CD4-positive, alpha-beta T cell treated with Interleukin-1 beta for 1 hour (primary cell): ENCODE measurements at regions not wholly inside any gene's neighbourhood (a gene's known extent, or its start where the extent isn't known, plus 50 kb on each side); places are given as distances from the start of the nearest gene placed in this dataset.

Source experiments
- DNase-seq, 2 donors: peaks; one replicate each; pipeline ENCODE4 v3.0.0-alpha.2; 2020 to 2022

DNA sequence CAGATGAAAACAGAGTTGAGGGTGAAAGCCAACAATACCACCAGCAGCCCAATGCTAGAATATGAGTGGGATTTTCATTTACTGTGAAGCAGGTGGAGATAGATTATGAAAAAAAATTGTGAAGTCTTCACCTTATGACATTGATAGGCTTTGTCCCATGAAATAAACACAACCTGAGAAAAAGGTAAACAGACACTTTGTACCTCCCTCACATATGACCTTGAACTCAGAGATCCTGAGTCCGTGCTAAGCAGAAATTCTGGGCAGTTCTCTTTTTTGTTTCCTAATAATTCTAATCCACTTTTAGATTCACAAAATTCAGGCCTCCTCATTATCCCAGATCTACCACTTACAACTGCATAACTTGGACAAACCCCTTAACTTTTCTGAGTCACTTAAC, 127.3 kb upstream of the RORB start:
- no peak for DNase-seq

DNA sequence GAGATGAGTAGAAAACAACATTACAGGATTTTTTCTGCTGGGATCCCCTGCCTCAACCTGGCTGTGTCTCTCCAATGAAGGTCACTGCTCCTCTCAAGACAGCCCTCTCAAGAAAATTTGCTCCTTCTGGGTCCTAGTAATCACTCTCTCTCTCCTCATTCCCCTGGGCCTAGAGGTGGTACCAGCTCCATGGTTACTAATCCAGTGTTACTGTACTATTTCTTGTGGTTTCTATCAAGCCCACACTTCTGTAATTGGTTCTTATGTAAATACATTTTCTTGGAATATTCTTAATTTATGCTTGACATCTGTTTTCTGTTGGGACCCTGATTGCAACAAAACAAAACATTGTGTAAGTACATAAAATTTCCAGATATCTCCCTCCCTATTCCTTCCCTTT, 123.8 kb upstream of the RORB start:
- DNase-seq = no peak

DNA sequence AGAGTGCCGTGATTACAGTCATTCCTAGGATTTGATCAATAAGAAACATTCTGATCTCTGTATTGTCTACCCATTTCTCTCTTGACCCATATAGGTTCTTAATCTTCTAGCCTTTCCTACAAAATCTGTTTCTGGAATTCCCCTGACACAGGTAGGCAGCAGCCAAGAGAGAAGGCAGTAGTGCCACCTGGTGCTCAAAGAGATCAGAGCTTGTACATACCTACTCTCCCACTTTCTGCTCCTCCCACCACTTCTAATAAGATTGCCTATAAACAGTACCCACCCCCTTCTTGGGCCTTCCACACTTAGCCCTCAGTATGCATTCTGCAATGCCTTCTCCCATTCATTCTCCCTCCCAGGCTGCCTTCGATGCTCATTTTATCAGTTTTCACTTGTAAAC, 117.4 kb upstream of the RORB start:
- DNase-seq = peak; percentile 1 to 24

DNA sequence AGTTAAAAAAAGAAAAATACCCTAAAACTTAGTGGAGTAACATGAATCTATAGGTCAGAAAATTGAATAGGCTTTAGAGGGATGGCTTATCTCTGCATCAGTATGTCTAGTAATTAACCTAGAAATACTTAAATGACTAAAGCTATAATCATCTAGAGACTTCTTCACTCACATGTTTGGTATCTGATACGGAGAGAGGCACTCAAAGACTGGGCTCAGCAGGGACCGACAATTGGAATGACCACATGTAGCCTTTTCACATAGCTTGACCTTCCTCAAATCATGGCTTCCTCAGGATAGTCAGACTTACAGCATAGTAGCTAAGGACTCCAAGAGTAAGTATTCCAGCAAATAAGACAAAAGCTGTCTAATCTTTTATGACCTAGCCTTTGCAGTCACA, 105.3 kb upstream of the RORB start:
- no peak for DNase-seq

DNA sequence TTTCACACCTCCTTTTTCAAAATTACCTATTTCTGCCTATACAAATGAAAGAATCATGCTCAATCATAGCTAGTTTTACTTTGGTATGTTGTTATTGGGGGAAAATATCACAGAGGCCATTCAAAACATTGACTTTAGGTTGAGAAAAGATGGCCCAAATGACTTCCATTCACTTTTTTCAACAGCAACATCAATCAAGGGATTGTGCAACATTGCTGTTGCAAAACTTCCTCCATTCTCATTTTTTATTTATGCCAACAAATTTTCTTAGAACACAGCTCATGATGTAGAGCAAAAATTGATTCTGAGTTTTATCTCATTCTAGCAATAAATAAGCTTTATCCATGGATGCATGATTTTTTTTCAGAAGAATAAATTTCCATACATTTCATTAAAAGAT, 93.6 kb upstream of the RORB start:
- no peak for DNase-seq

DNA sequence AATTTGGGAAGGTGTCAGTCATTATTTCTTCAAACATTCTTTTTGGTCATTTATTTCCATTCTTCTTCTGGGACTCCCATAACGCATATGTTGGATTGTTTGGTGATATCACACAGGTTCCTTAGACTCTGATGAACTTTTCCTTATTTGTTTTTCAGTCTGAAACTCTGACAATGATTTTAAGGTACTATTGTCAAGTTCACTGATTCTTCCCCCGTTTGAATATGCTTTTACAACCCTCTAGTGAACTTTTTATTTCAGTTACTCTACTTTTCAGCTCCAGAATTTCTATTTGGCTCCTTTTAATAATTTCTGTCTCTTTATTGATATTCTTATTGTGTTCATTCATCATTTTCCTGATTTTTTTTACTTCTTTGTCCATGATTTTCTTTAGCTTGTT, 92.5 kb upstream of the RORB start:
- no peak for DNase-seq

DNA sequence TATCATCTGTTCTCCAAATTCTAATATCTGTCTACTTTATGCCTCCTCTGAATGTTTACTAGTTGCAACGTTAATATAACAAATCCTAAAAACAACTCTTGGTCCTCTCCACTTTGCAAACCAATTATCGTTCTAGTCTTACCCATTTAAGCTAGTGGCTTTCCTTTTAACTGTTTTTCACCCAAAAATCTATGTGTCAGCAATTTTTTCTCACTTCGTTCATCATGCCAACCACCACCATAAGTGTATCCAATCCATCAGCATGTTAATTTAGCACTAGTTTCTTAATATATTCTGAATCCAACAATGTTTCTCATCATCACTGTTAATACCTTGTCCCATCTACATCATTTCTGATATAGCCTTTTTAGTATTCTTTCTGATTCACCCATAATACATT, 90.0 kb upstream of the RORB start:
- no peak for DNase-seq

DNA sequence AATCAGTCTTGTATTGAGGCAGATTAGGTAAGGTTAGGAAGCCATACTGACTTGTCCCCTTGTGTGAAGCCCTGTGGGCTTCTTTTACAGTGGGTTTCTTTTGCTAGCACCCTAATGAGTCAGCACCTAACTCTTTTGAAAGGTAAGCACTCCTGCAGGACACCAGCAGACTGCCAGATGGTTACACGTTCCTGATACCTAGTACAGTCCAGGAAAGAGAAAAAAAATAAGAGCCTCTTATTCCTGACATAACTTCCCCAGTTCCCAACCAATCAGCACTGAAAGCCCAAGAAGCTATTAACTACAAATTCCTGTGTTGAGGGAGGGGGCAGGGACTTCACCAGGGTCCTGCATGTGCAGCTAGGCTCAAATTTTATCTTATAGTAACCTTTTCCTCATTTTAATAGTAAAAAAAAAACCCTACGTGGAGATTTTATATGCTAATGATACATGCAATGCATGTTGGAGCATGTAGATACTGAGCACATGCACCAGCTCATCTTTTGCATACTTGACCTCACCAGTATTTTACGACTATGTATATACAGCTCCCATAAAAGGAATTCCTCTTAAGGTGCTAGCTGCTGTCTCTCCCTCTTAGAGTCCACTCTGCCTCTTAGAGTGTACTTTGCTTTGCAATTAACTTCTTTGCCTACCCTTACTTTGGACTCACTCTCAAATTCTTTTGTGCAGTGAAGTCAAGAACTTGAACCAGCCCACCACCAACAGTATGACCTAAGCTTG, 84.7 kb upstream of the RORB start:
- no peak for DNase-seq

DNA sequence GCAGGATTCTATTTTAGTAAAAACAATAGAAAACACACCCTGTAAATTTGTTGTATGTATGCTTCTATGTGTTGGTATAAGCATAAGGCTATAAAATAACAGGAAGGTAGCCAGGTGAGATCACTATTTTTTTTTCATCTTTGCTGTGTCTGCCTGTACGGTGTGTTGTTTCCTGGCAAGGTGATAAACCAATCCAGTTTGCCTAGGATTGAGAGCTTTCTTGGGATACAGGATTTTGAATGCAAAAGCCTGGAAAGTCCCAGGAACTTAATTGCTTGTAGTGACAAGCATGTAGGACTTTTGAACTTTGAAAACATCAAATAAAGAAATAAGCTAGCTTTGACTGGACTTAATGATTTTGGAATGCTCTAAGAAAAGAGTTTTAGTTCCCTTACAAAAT, 83.3 kb upstream of the RORB start:
- DNase-seq = no peak

DNA sequence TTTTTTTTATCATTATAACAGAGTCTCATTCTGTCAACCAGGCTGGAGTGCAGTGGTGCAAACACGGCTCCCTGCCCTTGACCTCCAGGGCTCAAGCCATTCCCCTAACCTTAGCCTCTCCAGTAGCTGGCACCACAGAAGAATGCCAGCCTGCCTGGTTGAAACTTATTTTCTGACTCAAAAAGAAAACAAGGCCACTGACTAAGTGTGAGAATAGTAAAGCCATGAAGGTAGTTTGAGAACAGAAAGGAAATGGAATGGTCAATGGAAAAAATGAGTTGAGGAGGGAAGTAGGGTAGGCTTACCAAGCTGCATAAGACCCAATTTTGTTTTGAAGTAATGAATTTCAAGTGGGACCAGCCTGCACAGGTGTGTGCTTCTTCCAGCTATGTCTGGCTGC, 82.8 kb upstream of the RORB start:
- DNase-seq = no peak

DNA sequence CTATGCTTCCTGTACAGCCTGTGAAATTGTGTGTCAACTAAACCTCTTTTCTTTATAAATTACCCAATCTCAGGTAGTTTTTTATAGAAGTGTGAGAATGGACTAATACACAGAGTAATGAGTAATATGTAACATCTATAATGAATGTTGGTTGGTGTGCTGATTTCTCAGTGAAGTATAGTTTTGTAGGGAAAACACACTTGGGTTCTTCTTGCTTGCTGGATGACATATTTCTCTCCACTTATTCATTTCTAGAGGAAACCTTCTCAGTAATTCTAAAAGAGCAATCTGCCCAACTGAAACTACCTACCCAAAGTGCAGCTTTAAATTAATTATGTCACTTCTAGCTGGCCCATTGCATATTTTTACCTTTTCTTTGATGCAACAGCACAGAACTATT, 81.1 kb upstream of the RORB start:
- no peak for DNase-seq

DNA sequence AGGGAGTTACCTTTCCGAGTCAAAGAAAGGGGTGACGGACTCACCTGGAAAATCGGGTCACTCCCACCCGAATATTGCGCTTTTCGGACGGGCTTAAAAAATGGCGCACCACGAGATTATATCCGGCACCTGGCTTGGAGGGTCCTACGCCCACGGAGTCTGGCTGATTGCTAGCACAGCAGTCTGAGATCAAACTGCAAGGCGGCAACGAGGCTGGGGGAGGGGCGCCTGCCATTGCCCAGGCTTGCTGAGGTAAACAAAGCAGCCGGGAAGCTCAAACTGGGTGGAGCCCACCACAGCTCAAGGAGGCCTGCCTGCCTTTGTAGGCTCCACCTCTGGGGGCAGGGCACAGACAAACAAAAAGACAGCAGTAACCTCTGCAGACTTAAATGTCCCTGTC, 72.6 kb upstream of the RORB start:
- DNase-seq = peak in 1 of 2 donors; percentile 0

DNA sequence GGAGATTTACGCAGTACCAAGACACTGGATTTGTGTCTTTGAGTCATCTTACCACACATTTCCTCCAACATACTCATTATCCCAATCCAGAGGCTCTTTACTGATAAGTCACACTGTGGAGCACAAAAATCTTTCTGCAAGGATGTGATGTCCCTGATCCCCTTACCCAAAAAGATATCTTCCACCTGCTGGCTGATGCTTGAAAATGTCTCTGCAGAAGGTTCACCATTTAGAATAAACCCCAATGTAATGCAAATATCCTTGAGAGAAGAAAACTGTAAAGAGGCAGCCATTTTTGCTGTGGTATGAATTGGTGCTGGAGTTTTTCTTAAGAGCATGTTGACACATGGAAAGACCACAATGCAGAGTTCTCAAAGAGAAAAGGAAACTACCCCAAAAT, 65.7 kb upstream of the RORB start:
- no peak for DNase-seq

DNA sequence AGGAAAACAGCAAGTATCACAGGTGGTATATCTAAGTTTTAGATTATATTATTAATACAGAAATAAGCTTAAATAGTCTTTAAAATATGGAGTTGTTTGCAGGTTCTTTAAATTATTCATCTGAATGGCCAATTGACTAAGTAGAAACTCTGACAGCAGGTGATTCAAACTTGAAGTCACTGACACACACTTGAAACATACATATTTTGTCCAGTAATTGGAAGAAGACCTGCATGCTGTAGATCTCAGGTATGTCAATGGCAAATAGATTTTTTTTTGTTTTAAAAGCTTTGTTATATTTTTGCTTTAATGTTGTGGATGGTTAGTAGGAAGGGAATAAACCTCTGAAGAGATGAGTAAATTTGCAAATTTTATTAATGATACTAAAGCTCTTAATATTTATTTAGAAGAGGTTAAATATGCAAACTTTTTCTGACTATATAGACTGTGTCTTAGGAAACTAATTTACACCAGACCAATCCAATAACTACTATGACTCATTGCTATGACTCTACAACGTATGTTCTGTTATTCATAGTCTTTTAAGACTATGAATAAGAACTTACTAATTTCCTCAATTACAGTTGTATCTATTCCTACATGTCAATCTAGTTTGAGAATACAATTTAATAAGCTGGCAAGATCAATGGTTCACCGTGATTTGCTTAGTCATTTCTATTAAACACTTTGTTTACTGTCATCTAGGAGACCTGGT, 53.9 kb upstream of the RORB start:
- DNase-seq = no peak

DNA sequence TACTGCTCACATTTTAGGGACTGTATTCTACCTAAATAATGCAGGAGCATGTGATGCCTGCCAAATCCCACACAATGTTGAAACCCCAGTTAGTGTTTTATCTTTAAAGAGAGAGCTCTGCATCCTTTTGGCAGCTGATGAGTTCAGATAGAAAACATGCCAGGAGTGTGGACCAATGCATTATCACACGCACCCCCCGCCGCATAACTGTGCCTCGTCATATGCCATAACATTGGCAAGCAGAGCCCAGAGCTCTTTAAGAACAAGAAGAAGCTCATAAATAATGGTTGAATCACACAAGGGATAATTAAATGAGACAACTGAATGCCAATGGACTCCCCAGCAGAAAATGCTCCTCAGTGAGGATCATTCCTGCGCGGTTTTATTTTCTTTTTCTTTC, 52.8 kb upstream of the RORB start:
- no peak for DNase-seq
